D721Med (cell line): ENCODE measurements at regions not wholly inside any gene's neighbourhood (a gene's known extent, or its start where the extent isn't known, plus 50 kb on each side); places are given as distances from the start of the nearest gene placed in this dataset.

Experiments used
- DNase-seq: peaks from one replicate; pipeline ENCODE4 v3.0.0; 2011; ENCODE audit warnings: low spot score; ENCODE audit not compliant: insufficient read length
- FAIRE-seq: peaks from 2 replicates; lab custom pipeline; 2011; peaks lifted over from hg19 to GRCh38; lab: Jason Lieb, UNC
- TF ChIP-seq, protein P1 (sequence below): IDR thresholded peaks from 2 replicates; pipeline ENCODE4 v1.5.1; 2012; ENCODE audit warnings: mild to moderate bottlenecking, control low read depth; ENCODE audit not compliant: insufficient read depth; ENCODE audit errors: missing control alignments

DNA sequence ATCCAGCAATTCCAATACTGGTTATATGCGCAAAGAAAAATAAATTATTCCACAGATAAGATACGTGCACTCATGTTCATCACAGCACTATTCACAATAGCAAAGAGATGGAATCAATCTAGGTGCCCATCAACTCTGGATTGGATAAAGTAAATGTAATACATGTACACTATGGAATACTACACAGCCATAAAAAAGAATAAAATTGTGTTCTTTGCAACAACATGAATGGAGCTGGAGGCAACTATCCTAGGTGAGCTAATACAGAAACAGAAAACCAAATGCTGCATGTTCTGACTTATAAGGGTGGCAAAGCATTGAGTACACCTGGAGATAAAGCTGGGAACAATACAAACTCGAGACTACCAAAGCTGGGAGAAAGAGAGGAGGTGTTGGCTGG lies 787.3 kb downstream of the KCNT2 start:
- TF ChIP-seq, protein P1, sequence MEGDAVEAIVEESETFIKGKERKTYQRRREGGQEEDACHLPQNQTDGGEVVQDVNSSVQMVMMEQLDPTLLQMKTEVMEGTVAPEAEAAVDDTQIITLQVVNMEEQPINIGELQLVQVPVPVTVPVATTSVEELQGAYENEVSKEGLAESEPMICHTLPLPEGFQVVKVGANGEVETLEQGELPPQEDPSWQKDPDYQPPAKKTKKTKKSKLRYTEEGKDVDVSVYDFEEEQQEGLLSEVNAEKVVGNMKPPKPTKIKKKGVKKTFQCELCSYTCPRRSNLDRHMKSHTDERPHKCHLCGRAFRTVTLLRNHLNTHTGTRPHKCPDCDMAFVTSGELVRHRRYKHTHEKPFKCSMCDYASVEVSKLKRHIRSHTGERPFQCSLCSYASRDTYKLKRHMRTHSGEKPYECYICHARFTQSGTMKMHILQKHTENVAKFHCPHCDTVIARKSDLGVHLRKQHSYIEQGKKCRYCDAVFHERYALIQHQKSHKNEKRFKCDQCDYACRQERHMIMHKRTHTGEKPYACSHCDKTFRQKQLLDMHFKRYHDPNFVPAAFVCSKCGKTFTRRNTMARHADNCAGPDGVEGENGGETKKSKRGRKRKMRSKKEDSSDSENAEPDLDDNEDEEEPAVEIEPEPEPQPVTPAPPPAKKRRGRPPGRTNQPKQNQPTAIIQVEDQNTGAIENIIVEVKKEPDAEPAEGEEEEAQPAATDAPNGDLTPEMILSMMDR = no peak
- FAIRE-seq (peak; percentile 77), DNase-seq (no peak)

DNA sequence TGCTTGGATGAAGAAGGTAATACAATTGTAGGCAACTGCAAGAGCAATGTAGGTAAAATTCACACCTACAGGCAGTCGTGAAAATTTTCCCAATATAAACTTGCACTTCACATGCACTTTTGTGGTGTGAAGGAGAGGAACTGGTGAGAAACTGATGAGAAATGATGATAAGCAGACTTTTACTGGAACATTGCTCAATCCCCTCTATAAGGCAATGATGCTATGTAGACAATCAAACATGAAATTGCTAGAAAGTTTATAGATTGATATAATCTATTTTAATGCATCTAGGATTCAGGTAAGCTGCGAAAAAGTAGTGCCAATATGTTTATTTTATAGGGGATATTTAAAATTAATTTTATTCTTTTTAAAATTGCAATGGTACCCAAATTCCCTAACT lies 802.2 kb downstream of the KCNT2 start:
- TF ChIP-seq, protein P1 = no peak
- FAIRE-seq (no peak), DNase-seq (no peak)

DNA sequence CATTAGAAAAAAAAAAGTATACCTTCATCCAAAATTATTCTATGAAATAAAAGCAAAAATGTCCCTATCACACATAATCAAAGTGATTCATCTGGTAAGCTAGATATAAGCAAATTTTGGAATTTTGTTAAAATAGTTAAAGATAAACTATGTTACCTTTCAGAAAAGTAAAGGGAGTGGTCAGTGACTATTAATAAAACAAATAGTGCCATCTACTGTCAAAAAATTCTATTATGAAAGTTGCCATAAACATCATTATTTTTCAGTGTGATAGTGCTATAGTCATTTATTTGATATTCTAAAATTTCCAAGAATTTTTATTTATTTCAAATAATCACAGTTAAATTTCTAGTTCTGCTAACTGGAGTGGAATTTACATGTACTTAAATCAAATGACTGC lies 803.7 kb downstream of the KCNT2 start:
- TF ChIP-seq, protein P1 = peak; percentile 36
- DNase-seq (no peak), FAIRE-seq (peak; percentile 78)

DNA sequence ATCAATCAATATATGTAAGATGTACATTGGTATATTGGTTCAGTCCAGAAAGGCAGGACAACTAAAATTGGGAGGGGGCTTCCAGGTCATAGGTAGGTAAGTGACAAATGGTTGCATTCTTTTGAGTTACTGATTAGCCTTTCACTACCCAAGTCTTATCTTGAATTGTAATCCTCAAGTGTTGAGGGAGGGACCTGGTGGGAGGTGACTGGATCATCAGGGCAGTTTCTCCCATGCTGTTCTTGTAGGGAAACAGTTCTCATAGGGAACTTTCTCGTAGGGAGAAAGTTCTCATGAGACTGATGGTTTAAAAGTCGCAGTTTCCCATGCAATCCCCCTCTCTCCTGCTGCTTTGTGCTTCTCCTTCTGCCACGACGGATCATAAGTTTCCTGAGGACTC lies 809.2 kb downstream of the KCNT2 start:
- no peak for FAIRE-seq
- DNase-seq = no peak
- TF ChIP-seq, protein P1 = no peak

DNA sequence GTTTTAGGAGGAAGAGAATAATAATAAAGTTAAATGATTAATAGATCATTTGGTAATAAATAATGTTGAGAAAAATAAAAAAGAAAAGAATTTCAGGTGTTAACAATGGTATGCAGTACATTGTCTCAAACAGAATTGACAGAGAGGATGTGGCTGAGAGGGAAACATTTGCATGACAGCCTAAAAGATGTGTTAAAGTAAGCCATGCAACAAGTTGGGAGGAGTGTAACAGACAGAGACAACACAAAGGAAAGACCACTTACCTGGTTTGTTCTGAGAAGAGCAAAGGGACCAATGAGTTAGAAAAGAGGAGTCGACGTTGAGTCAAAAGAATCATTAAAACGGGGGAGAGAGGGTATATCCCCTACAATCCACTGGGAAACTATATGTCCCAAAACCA lies 814.0 kb downstream of the KCNT2 start:
- TF ChIP-seq, protein P1 = no peak
- no peak for DNase-seq
- FAIRE-seq = peak; percentile 56

DNA sequence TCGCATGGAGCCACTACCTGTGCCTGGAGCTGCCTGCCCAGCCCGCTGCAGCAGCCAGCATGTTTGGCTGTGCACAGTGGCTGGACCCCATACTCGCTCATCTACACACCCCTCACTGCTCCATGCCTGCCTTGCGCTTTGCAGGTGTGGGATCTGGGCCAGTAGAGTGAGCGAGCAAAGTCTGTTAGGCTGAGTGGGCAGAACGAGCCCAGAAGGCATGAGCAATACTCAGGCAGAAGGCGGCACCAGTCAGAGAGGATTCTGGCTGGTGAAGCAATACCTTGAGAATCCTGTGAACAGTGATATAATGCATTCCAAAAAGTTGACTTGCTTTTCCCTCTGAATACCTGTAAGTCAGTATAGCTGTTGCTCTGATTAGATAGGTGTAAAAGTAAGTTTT lies 816.4 kb downstream of the KCNT2 start:
- FAIRE-seq (no peak), DNase-seq (no peak)
- TF ChIP-seq, protein P1 = no peak

DNA sequence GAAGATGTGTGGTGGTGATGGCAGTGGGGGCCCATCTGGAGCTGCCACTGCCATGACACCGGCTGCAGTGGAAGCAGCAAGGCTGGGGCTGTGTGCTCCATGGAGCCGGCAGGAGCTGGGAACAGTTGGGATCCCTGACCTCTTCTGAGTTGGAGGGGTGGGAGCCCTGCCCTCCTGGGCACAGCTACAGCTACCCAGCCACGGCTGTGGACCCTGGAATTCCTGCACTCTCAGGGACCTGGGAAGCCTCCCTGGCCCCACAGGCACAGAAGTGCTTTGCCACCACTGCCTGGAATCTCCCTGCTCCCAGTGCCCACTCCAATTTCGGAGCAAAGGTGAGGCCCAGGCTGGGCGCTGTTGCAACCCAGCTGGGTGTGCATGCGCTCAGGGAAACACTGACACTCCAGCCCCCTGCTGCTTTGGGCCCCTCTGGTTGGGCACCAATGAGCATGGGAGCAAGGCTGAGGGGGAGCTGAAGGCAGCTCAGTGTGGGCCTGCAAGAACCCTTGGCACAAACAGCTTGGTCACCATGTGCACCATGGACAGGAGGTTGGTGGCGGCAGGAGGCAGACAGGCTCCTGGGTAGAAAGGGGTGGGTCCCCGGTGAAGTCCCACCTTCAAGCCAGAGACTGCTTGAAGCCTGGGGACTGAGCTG lies 817.6 kb downstream of the KCNT2 start:
- TF ChIP-seq, protein P1 = no peak
- FAIRE-seq (no peak), DNase-seq (no peak)
